ENCODE measurements at regions not wholly inside any gene's neighbourhood (a gene's known extent, or its start where the extent isn't known, plus 50 kb on each side); places are given as distances from the start of the nearest gene placed in this dataset.

GRCh38 chr9:116007824-116008223 is 145.8 kb upstream of the PAPPA start:
- TF ChIP-seq CTCF (IDR thresholded peaks at IDR 0.05) (no peak), POLR2A (IDR thresholded peaks at IDR 0.05) (no peak), EP300 (IDR thresholded peaks at IDR 0.05) (no peak)
